GM12878 (cell line): ENCODE measurements at regions not wholly inside any gene's neighbourhood (a gene's known extent, or its start where the extent isn't known, plus 50 kb on each side); places are given as distances from the start of the nearest gene placed in this dataset.

Experiments used
- EZH2 ChIP-seq: IDR thresholded peaks from 2 replicates; pipeline ENCODE4 v1.6.1; 2012; ENCODE audit warnings: low read depth, mild to moderate bottlenecking, control low read depth, inconsistent platforms, low read length, borderline replicate concordance; ENCODE audit not compliant: control insufficient read depth
- NKRF ChIP-seq: fragments of 450-650 bp; conservative IDR thresholded peaks from 2 replicates; pipeline ENCODE4 v1.6.1; 2017; ENCODE audit warnings: mild to moderate bottlenecking, moderate library complexity
- SMC3 ChIP-seq: IDR thresholded peaks from 2 replicates; pipeline ENCODE4 v1.6.1; 2011; ENCODE audit warnings: low read length, improper control_type of control experiment, borderline replicate concordance
- SPI1 ChIP-seq: IDR thresholded peaks from 2 replicates; pipeline ENCODE4 v1.6.1; 2011; ENCODE audit warnings: low read depth, mild to moderate bottlenecking, low read length, moderate library complexity, borderline replicate concordance; ENCODE audit not compliant: insufficient read depth
- TF ChIP-seq, protein P1 (sequence below): IDR thresholded peaks from 2 replicates; pipeline ENCODE4 v1.6.1; 2011; ENCODE audit warnings: low read depth, low read length, improper control_type of control experiment, borderline replicate concordance
- TF ChIP-seq, protein P2 (sequence below), 3 experiments: IDR thresholded peaks in 2 of 3; conservative IDR thresholded peaks in 1 of 3; 2 replicates each; pipeline ENCODE4 v1.5.1; 2011; ENCODE audit warnings: low read depth in 3 of 3, low read length in 3 of 3, mild to moderate bottlenecking in 3 of 3, control low read depth in 2 of 3, moderate library complexity in 2 of 3, inconsistent platforms in 1 of 3, mixed read lengths in 1 of 3; ENCODE audit not compliant: control insufficient read depth in 2 of 3, insufficient read depth in 1 of 3; ENCODE audit errors: extremely low read depth in 1 of 3

GRCh38 chr10:3408603-3409365 lies 236.2 kb upstream of the PITRM1 start:
- TF ChIP-seq EZH2 (no peak), SPI1 (peak; percentile 86), SMC3 (no peak), NKRF (no peak)
- TF ChIP-seq, protein P1, sequence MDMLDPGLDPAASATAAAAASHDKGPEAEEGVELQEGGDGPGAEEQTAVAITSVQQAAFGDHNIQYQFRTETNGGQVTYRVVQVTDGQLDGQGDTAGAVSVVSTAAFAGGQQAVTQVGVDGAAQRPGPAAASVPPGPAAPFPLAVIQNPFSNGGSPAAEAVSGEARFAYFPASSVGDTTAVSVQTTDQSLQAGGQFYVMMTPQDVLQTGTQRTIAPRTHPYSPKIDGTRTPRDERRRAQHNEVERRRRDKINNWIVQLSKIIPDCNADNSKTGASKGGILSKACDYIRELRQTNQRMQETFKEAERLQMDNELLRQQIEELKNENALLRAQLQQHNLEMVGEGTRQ, result no peak
- TF ChIP-seq, protein P2, sequence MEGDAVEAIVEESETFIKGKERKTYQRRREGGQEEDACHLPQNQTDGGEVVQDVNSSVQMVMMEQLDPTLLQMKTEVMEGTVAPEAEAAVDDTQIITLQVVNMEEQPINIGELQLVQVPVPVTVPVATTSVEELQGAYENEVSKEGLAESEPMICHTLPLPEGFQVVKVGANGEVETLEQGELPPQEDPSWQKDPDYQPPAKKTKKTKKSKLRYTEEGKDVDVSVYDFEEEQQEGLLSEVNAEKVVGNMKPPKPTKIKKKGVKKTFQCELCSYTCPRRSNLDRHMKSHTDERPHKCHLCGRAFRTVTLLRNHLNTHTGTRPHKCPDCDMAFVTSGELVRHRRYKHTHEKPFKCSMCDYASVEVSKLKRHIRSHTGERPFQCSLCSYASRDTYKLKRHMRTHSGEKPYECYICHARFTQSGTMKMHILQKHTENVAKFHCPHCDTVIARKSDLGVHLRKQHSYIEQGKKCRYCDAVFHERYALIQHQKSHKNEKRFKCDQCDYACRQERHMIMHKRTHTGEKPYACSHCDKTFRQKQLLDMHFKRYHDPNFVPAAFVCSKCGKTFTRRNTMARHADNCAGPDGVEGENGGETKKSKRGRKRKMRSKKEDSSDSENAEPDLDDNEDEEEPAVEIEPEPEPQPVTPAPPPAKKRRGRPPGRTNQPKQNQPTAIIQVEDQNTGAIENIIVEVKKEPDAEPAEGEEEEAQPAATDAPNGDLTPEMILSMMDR (IDR thresholded peaks at IDR 0.05 in 2 of 3, conservative IDR thresholded peaks at IDR 0.05 in 1 of 3; ENCODE audit: control insufficient read depth in 2 of 3, extremely low read depth in 1 of 3, insufficient read depth in 1 of 3, low read depth in 3 of 3, low read length in 3 of 3), result no peak
